Nephron progenitor cell (in vitro differentiated cells): ENCODE measurements at regions not wholly inside any gene's neighbourhood (a gene's known extent, or its start where the extent isn't known, plus 50 kb on each side); places are given as distances from the start of the nearest gene placed in this dataset.

Experiments used
- DNase-seq: peaks from one replicate; pipeline ENCODE4 v3.0.0; 2021
- H3K27ac Mint-ChIP-seq: 2 replicates; pipeline ENCODE4 v1.8.0; 2021; ENCODE audit warnings: mild to moderate bottlenecking, moderate library complexity, mixed read lengths
- H3K27me3 Mint-ChIP-seq: 2 replicates; pipeline ENCODE4 v1.8.0; 2021; ENCODE audit warnings: mild to moderate bottlenecking, low read depth, mixed read lengths; ENCODE audit not compliant: poor library complexity
- H3K36me3 Mint-ChIP-seq: 2 replicates; pipeline ENCODE4 v1.8.0; 2021; ENCODE audit warnings: low read depth, mixed read lengths
- H3K4me1 Mint-ChIP-seq: 2 replicates; pipeline ENCODE4 v1.8.0; 2021; ENCODE audit warnings: mixed read lengths
- H3K4me3 Mint-ChIP-seq: 2 replicates; pipeline ENCODE4 v1.8.0; 2021; ENCODE audit warnings: mild to moderate bottlenecking, moderate library complexity, mixed read lengths
- H3K9me3 Mint-ChIP-seq: 2 replicates; pipeline ENCODE4 v1.8.0; 2021; ENCODE audit warnings: mild to moderate bottlenecking, moderate library complexity, mixed read lengths
- TF ChIP-seq, protein P1 (sequence below): fragments of 200-600 bp; sonication (generic); IDR thresholded peaks from 2 replicates; pipeline ENCODE4 v1.5.0; 2021; ENCODE audit warnings: antibody characterized with exemption

GRCh38 chr4:26157541-26157940 is 163.3 kb upstream of the RBPJ start:
- Mint-ChIP-seq H3K9me3 (peaks cover 3% of the 10 kb centered on the region), H3K36me3 (no peaks in the 10 kb centered on the region), H3K4me1 (peaks cover 2% of the 10 kb centered on the region), H3K27ac (no peak overlapping the region), H3K4me3 (no peak overlapping the region), H3K27me3 (peaks cover 14% of the 10 kb centered on the region)
- no peak for DNase-seq
- TF ChIP-seq, protein P1, sequence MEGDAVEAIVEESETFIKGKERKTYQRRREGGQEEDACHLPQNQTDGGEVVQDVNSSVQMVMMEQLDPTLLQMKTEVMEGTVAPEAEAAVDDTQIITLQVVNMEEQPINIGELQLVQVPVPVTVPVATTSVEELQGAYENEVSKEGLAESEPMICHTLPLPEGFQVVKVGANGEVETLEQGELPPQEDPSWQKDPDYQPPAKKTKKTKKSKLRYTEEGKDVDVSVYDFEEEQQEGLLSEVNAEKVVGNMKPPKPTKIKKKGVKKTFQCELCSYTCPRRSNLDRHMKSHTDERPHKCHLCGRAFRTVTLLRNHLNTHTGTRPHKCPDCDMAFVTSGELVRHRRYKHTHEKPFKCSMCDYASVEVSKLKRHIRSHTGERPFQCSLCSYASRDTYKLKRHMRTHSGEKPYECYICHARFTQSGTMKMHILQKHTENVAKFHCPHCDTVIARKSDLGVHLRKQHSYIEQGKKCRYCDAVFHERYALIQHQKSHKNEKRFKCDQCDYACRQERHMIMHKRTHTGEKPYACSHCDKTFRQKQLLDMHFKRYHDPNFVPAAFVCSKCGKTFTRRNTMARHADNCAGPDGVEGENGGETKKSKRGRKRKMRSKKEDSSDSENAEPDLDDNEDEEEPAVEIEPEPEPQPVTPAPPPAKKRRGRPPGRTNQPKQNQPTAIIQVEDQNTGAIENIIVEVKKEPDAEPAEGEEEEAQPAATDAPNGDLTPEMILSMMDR = no peak

DNA sequence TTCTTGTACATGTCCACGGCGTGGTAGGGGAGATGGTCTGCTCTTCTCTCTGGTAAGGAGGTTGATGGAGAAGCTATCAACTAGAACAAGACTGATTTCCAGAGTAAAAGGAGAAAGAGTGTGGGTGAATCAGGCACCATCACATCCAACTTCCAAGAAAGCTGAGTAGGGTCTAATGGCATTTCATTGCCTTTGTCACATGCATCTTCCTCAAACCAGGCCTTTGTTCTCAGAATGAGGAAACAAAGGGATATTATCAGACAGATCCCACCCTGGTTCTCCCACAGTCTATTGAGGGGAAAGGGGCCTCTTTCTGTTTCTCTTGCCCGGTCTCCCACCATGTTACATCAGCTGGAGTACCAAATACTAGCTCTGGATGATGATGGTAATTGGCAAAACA is 160.2 kb upstream of the RBPJ start:
- Mint-ChIP-seq H3K4me3 (no peak overlapping the region), H3K36me3 (no peaks in the 10 kb centered on the region), H3K27ac (no peak overlapping the region), H3K4me1 (peaks cover 7% of the 10 kb centered on the region), H3K9me3 (peaks cover 7% of the 10 kb centered on the region), H3K27me3 (peaks cover 9% of the 10 kb centered on the region)
- DNase-seq = no peak
- TF ChIP-seq, protein P1 = no peak

DNA sequence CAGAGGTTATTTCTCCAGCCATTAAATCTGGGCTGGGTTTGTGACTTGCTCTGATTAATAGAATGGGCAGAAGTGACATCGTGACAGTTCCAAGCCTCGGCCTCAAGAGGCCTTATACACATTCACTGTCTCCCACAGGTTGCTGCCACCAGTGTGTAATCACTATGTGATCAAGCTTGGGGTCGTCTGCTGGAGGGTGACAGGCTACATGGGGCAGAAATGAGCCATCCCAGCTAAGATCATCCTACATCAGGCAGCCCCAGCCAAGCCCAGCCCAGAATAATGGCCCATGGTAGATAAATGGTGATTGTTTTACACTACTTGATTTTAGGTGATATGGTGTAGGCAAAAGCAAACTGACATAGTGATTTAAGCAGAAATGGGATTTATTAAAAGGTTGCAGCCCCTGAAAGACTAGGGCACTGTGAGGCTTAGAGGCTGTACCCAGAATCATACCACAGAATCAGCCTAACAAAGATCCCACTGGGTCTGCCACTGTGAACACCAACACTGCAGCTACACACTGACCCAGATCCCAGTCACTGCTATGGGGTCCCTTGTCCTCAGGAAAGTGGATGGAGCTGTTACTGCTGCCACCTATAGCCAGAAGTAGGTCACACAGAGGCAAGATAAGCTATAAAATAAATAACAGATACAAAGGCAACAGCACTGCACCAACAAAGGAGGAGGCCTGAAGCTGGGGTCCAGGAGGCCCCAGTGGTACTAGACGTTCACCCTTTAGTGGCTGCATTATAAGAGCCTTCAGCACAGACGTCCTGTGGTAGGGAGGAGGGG is 159.6 kb upstream of the RBPJ start:
- H3K27me3 Mint-ChIP-seq = peaks cover 9% of the 10 kb centered on the region
- H3K4me1 Mint-ChIP-seq = peaks cover 7% of the 10 kb centered on the region
- peaks cover 9% of the 10 kb centered on the region for H3K9me3 Mint-ChIP-seq
- TF ChIP-seq, protein P1 = no peak
- H3K27ac Mint-ChIP-seq = no peak overlapping the region
- DNase-seq = no peak
- no peak overlapping the region for H3K4me3 Mint-ChIP-seq
- H3K36me3 Mint-ChIP-seq = no peaks in the 10 kb centered on the region

DNA sequence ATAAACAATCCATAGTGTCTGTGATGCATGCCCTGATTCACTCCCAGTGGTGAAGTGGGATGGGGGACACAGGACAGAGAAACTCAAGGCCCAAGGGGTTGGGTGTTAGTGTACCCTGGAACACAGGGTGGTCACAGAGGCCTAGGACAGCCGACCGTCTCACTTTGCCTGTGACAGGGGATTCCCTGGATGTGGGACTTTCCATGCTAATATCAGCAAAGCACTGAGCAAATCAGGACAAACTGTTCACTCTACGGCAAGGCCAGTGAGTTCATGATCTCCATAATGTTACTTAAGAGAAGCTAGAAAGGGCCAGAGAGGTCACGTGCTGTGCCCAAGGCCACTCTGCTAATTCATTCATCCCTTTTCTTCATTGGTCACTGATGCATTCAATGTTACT is 158.7 kb upstream of the RBPJ start:
- Mint-ChIP-seq H3K4me3 (no peak overlapping the region), H3K27ac (peak overlapping the region; percentile 20), H3K36me3 (no peaks in the 10 kb centered on the region), H3K4me1 (peaks cover 7% of the 10 kb centered on the region), H3K27me3 (peaks cover 6% of the 10 kb centered on the region), H3K9me3 (peaks cover 15% of the 10 kb centered on the region)
- no peak for DNase-seq
- TF ChIP-seq, protein P1 = no peak

DNA sequence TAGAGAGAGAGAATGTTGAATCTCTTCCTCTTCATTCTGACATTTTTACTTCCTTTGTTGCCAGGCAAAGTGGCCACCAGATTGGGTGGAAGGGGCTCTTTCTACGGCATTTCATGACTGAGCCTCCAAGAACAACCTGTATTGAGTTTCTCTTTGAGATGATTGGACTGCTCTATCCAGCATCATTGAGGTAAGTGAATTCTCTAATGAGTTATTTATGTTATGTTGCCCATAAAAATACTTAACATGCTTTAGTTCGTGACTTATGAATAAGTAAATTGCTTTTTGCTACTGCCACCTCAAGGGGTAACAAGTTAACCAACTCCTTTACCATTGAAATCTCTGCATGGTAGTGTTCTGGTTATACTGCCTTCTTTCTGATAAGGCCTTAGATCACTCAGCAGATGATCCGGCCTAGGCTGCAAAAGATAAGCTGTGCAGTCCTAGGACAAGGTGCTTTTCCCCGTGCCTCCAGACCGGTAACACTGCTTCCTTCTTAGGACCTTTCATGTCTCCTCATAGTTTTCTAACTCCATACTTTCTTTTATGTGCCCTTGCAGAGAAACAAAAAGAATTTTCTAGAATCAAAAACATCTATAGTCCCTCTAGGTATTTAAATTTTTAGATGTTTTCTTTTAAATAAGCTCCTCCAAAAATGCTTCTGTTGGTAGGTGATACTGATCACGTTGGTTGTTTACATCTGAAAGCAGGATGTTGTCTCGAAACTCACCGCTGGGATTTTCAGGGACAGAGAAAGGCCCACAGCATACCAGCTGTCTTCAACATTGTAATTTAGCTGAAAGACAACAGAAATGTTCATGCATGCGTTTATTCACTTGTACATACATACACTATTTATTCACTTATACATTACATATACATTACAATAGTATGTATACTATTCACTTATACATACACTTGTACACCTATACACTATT is 157.1 kb upstream of the RBPJ start:
- H3K36me3 Mint-ChIP-seq = no peaks in the 10 kb centered on the region
- TF ChIP-seq, protein P1 = no peak
- no peak overlapping the region for H3K27ac Mint-ChIP-seq
- DNase-seq = no peak
- H3K4me1 Mint-ChIP-seq = peaks cover 7% of the 10 kb centered on the region
- no peak overlapping the region for H3K4me3 Mint-ChIP-seq
- H3K9me3 Mint-ChIP-seq = peaks cover 18% of the 10 kb centered on the region
- no peaks in the 10 kb centered on the region for H3K27me3 Mint-ChIP-seq
